Dendritic cell treated with granulocyte-macrophage colony-stimulating factor and Interleukin-4, amounts not matched to agents 40 ng/mL and 50 ng/mL, for 4 days (primary cell): ENCODE measurements at regions not wholly inside any gene's neighbourhood (a gene's known extent, or its start where the extent isn't known, plus 50 kb on each side); places are given as distances from the start of the nearest gene placed in this dataset.
"Not testable (repeated sequence)": the region's sequence is repeated elsewhere in the genome, so short reads cannot be mapped to it uniquely, and the experiment has no call there.

Experiments used
- H3K27ac Mint-ChIP-seq: one replicate; pipeline ENCODE4 v1.8.0; 2022; ENCODE audit warnings: mild to moderate bottlenecking, mixed read lengths
- H3K27me3 Mint-ChIP-seq: one replicate; pipeline ENCODE4 v1.8.0; 2022; ENCODE audit warnings: mild to moderate bottlenecking, mixed read lengths
- H3K36me3 Mint-ChIP-seq: one replicate; pipeline ENCODE4 v1.8.0; 2022; ENCODE audit warnings: low read depth, mixed read lengths
- H3K4me1 Mint-ChIP-seq: one replicate; pipeline ENCODE4 v1.8.0; 2022; ENCODE audit warnings: low read depth, mixed read lengths
- H3K4me3 Mint-ChIP-seq: one replicate; pipeline ENCODE4 v1.8.0; 2022; ENCODE audit warnings: mild to moderate bottlenecking, moderate library complexity, mixed read lengths
- H3K9me3 Mint-ChIP-seq: one replicate; pipeline ENCODE4 v1.8.0; 2022; ENCODE audit warnings: mixed read lengths
- intact Hi-C: fragments of 100-400 bp; cut with micrococcal nuclease; formaldehyde crosslinking; loops from one replicate; pipeline ENCODE4 v1.15.0; 2022

DNA sequence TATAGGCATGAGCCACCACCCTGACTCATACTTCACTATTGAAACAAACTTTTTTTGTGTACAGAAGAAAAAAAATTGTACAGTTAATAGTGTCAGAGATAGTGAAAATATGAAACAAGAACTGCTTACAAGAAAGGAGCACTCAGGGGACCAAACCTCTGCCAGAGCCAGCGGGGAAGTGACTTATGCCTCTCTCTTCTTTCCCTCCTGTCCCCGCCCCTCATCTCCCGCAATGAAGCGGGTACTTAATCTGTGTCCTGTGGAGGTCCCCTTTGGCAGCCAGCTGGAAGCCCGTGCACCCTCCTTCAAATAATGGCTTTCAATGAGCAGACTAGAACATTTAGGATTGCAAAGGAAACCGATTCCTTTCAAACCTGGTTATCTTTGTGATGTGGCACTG lies 51.5 kb downstream of the PPIAL4A start:
- H3K27ac Mint-ChIP-seq, H3K27me3 Mint-ChIP-seq, intact Hi-C loops, H3K9me3 Mint-ChIP-seq, H3K4me3 Mint-ChIP-seq, H3K36me3 Mint-ChIP-seq: not testable (repeated sequence)
- peaks cover 19% of the 10 kb centered on the region for H3K4me1 Mint-ChIP-seq

DNA sequence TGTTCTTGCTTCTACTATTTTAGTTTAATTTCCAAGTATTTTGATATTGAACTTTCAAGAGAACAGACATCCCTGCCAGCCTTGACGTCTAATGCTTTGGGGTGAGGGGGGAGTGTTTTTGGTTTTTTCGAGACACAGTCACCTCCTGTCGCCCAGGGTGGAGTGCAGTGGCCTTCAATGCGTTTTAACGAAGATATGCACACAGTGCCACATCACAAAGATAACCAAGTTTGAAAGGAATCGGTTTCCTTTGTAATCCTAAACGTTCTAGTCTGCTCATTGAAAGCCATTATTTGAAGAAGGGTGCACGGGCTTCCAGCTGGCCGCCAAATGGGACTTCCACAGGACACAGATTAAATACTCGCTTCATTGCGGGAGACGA lies 52.3 kb downstream of the PPIAL4A start:
- H3K27me3 Mint-ChIP-seq, H3K9me3 Mint-ChIP-seq, H3K36me3 Mint-ChIP-seq, intact Hi-C loops: not testable (repeated sequence)
- Mint-ChIP-seq H3K27ac (peak overlapping the region; percentile 94), H3K4me3 (peak overlapping the region; percentile 84), H3K4me1 (peaks cover 19% of the 10 kb centered on the region)

DNA sequence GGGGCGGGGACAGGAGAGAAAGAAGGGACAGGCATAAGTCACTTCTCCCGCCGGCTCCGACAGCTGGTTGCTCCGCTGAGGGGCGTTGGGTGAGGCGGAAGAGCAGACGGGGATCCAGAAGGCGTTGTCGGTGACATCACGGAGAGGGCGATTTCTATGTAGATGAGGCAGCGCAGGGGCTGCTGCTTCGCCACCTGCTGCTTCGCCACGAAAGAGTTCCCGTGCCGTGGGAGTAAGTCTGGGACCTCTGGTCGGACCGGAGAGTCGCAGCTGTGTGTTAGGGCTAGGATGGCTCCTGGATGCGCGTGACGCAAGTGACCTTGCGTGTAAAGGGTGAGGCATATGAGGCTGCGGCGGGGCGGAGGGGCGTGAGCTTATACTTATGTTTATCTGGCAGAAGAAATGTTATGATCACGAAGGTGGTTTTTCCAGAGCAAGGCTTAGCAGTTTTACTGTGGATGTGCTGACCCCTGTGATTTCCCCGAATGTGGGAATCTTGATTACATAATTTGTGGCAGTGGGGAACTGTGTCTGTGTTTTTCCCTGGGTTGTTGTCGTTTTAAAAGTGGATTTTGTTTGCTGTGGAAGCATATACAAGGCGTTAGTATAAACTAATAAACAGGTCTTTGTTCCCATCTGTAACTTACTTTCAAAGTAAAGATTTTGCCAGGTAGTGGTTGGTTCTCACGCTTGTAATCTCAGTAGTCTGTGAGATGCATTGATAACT lies 52.8 kb downstream of the PPIAL4A start:
- intact Hi-C loops: not testable (repeated sequence)

DNA sequence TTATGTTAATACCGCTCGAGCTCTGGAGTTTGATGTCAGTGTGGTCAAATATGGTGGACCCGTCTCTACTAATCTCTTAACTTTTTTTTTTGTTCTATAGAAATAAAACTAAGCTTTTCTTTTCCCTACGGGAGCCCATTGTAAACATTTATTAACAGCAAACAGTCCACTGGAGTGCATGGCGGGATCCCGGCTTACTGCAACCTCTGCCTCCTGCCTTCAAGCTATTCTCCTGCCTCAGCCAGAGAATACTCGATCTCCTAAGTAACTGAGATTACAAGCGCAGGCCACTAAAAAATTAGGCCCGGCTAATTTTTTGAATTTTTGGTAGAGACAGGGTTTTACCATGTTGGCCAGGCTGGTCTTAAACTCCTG lies 53.4 kb downstream of the PPIAL4A start:
- H3K36me3 Mint-ChIP-seq, H3K4me3 Mint-ChIP-seq, H3K9me3 Mint-ChIP-seq, H3K27me3 Mint-ChIP-seq, intact Hi-C loops: not testable (repeated sequence)
- Mint-ChIP-seq H3K4me1 (peaks cover 19% of the 10 kb centered on the region), H3K27ac (peak overlapping the region; percentile 94)

More for the DNA sequence above, 52.8 kb downstream of the PPIAL4A start:
- Mint-ChIP-seq H3K4me3 (peak overlapping the region; percentile 84), H3K27ac (peak overlapping the region; percentile 94), H3K4me1 (peaks cover 19% of the 10 kb centered on the region)
- not testable (repeated sequence) for H3K27me3 Mint-ChIP-seq, H3K9me3 Mint-ChIP-seq, H3K36me3 Mint-ChIP-seq

DNA sequence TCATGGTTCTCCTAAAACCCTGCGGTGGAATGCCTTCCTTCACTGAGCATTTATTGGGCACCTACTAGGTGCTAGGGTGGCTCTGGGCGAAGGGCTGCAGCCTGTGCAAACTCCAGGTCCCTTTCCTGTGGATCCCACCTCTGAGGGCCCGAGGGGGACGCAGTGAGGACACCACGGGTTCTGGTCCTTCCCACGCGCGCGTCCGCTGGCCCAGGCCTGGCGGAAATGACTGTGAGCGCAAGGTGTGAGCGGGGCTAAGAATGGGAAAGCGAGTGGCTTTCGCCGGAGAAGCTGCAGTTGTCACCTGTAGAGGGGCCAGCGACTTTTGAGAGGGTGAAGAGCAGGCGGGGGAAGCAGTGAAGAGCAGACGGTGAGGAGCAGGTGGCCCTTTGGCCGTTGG lies 55.1 kb downstream of the PPIAL4A start:
- H3K27me3 Mint-ChIP-seq, intact Hi-C loops, H3K27ac Mint-ChIP-seq, H3K9me3 Mint-ChIP-seq, H3K36me3 Mint-ChIP-seq, H3K4me3 Mint-ChIP-seq: not testable (repeated sequence)
- peaks cover 19% of the 10 kb centered on the region for H3K4me1 Mint-ChIP-seq

DNA sequence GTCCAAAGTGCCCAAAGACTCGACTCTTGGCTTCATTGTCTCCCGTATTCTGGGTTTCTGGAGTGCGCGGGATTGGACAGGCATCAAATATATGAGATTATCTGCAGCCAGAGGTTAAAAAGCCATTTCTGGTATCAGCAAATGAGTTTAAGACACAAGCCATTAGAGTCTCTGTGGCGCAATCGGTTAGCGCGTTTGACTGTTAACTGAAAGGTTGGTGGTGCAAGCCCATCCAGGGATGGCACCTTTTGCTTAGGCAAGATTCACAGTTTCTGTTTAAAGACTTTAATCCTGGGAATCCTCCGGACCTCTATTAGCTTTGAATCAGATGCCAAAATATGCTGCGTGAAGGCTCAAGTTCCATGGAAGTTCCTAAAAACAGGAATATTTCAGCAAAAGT lies 55.6 kb downstream of the PPIAL4A start:
- H3K36me3 Mint-ChIP-seq, H3K27ac Mint-ChIP-seq, intact Hi-C loops, H3K9me3 Mint-ChIP-seq, H3K4me3 Mint-ChIP-seq, H3K27me3 Mint-ChIP-seq: not testable (repeated sequence)
- H3K4me1 Mint-ChIP-seq: peaks cover 19% of the 10 kb centered on the region

DNA sequence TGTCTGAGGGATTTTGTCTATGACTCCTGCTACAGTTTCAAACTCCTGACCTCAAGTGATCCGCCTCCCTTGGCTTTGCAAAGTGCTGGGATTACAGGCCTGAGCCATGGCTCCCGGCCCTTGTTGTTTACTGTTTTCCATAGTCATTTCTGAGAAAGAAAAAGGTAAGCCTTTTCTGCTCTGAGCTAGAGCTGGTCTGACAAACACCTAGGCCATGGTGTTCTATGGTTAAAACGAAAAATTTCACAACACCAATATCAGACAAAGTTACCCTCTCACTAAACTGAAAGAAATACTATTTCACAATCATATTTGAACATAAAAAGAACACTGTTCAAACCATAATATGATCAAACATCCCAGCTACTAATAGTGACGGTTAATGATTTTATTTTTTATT lies 57.5 kb downstream of the PPIAL4A start:
- H3K9me3 Mint-ChIP-seq, H3K4me3 Mint-ChIP-seq, H3K27ac Mint-ChIP-seq, H3K36me3 Mint-ChIP-seq, intact Hi-C loops, H3K27me3 Mint-ChIP-seq: not testable (repeated sequence)
- H3K4me1 Mint-ChIP-seq: peaks cover 10% of the 10 kb centered on the region

DNA sequence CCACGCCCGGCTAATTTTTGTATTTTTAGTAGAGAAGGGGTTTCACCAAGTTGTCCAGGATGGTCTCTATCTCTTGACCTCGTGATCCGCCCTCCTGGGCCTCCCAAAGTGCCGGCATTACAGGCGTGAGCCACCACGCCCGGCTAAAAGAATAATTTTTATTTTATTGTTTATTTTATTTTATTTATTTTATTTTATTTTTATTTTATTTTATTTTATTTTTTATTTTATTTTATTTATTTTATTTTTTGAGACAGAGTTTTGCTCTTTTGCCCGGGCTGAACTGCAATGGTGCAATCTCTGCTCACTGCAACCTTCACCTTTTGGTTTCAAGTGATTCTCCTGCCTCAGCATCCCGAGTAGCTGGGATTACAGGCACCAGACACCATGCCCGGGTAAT lies 60.2 kb downstream of the PPIAL4A start:
- H3K4me1 Mint-ChIP-seq, H3K4me3 Mint-ChIP-seq, H3K27ac Mint-ChIP-seq, H3K27me3 Mint-ChIP-seq, intact Hi-C loops, H3K36me3 Mint-ChIP-seq, H3K9me3 Mint-ChIP-seq: not testable (repeated sequence)

DNA sequence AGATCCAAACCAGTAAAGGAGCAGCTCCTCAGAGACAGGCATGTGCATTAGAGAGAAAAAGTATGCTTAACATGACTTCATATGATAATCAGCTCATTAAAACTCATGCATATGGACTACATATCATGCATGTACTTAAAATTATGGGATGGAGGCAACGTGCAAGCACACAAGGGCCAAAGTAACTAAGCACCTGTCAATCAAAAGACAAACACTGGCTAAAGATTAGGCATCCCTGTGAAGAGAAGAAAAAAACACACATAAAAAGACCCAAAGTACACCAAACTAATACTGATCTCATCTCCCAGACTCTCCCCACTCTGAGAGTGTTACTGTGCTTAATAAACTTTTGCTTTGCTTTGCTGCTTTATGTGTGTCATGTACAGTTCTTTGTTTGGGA lies 61.1 kb downstream of the PPIAL4A start:
- H3K9me3 Mint-ChIP-seq, H3K27ac Mint-ChIP-seq: not testable (repeated sequence)

DNA sequence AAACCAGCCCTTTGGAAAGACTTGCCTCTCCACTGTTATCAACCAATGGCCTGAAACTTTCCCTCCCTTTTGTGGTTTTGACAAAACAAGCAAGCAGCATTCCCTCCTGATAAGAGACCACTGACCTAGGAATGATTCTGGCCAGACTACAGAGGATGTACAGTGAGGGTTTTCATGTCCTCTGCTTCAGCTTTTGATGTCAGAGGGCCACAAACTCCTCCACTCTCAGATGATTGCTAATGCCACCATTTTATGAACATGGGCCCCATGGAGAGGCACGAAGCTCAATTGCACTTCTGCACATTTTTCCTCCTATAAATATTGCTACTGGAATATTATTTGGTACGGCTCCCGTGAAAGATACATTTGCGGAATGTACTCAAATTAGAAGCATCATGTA lies 61.5 kb downstream of the PPIAL4A start:
- not testable (repeated sequence) for H3K36me3 Mint-ChIP-seq

More for the DNA sequence above, 61.1 kb downstream of the PPIAL4A start:
- H3K4me3 Mint-ChIP-seq, H3K27me3 Mint-ChIP-seq, intact Hi-C loops, H3K4me1 Mint-ChIP-seq, H3K36me3 Mint-ChIP-seq: not testable (repeated sequence)

DNA sequence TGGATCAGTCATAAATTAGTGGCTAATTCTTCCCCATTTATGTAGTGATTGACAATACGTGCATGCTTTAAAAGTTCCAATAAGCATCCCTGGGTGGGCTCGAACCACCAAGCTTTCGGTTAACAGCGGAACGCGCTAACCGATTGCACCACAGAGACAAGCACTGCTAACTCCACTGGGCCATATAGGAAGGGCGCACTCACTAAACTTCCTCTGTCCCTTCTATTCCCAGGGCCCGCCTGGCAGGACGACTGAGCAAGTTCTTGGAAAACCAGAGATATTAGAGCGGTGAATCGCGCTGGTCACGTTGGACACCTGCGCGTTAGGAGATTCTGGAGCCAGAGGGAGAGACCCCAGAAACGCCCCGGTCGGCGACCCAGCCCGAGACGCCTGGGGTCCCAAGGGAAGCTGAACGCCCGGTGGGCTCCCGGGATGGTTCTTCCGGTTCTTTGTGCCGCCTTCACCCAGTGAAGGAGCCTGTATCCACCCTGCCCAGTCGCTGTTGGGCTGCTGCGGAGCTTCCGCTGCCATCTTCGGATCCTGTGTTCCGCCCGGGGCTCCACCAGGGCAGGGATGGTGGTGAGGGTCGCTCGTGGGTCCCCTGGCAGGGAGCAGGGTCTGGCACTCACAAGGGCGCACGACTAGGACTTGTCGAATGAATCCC lies 62.8 kb downstream of the PPIAL4A start:
- intact Hi-C loops, H3K4me3 Mint-ChIP-seq, H3K4me1 Mint-ChIP-seq, H3K27me3 Mint-ChIP-seq, H3K27ac Mint-ChIP-seq, H3K36me3 Mint-ChIP-seq, H3K9me3 Mint-ChIP-seq: not testable (repeated sequence)

More for the DNA sequence above, 61.5 kb downstream of the PPIAL4A start:
- intact Hi-C loops, H3K9me3 Mint-ChIP-seq, H3K27ac Mint-ChIP-seq, H3K27me3 Mint-ChIP-seq, H3K4me3 Mint-ChIP-seq, H3K4me1 Mint-ChIP-seq: not testable (repeated sequence)

DNA sequence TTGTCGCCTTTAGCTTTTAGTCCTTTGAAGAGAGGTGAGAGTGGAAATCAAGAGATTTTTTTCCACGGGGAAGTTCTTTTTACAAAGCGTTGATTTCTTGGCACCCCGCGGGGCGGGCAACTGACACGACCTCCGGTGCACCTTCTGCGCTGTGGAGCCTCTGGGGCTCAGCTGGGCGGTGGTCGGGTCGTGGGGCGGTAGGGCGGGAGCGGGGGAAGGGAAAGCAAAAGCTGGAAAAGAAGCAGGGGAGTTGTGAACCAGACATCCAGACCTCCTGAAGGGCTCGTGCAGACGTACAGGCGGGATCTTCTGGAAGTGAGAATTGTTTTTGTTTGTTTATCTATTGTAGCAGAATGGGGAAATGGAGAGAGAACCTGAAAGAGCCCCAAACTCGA lies 63.3 kb downstream of the PPIAL4A start:
- intact Hi-C loops, H3K4me1 Mint-ChIP-seq, H3K27ac Mint-ChIP-seq, H3K27me3 Mint-ChIP-seq, H3K4me3 Mint-ChIP-seq, H3K36me3 Mint-ChIP-seq, H3K9me3 Mint-ChIP-seq: not testable (repeated sequence)

DNA sequence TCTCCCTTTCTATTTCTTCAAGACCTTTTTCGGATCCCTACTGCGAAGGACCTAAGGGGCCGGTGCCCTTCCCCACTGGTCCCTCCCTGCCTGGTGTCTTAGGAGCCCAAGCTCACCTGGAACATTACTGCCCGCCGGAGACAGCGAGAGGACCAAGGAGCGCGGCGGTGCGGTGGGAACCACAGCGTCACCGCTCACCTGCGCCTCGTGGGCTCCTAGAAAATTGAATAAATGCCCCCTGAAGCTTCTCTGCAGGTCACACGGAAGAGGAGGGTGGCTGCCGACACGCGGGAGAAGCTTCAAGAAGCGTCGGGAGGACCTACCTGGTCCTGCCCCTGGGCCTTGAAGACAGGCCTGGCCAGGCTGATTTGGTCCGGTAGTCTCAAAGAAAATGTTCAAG lies 65.2 kb downstream of the PPIAL4A start:
- Mint-ChIP-seq H3K36me3 (peaks cover 8% of the 10 kb centered on the region), H3K27me3 (no peaks in the 10 kb centered on the region), H3K4me1 (no peaks in the 10 kb centered on the region), H3K9me3 (no peaks in the 10 kb centered on the region), H3K27ac (no peak overlapping the region), H3K4me3 (no peak overlapping the region)
- intact Hi-C loops: no loop called here

DNA sequence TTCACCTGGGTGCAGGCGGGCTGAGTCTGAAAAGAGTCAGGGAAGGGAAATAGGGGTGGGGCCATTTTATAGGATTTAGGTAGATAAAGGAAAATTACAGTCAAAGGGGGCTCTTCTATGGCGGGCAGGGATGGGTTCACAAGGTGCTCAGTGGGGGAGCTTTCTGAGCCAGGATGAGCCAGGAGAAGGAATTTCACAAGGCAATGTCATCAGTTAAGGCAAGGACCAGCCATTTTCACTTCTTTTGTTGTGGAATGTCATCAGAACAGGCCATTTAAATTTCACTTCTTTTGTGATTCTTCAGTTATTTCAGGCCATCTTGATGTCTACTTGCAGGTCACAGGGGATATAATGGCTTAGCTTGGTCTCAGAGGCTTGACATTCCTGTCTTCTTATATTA lies 66.4 kb downstream of the PPIAL4A start:
- H3K27me3 Mint-ChIP-seq, H3K9me3 Mint-ChIP-seq, H3K27ac Mint-ChIP-seq, intact Hi-C loops, H3K4me3 Mint-ChIP-seq, H3K4me1 Mint-ChIP-seq, H3K36me3 Mint-ChIP-seq: not testable (repeated sequence)

DNA sequence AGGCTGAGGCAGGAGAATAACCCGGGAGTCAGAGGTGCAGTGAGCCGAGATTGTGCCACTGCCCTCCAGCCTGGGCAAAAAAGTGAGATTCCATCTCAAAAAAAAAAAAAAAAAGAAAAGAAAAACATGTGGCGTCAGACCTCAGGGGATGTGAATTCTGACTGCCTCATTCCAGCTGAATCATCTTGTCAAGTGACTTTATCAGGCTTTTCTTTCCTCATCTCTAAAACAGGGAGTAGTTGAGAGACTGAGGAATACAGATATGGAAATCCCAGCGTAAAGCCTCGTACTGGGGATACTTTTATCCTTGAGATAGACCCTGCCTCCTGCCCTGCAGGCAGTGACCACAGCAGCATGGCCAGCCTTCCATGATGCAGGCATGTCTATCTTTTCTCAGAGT lies 76.4 kb downstream of the PPIAL4A start:
- H3K4me1 Mint-ChIP-seq, H3K36me3 Mint-ChIP-seq, intact Hi-C loops, H3K27me3 Mint-ChIP-seq, H3K4me3 Mint-ChIP-seq, H3K27ac Mint-ChIP-seq, H3K9me3 Mint-ChIP-seq: not testable (repeated sequence)
